ENCODE measurements at regions not wholly inside any gene's neighbourhood (a gene's known extent, or its start where the extent isn't known, plus 50 kb on each side); places are given as distances from the start of the nearest gene placed in this dataset.

DNA sequence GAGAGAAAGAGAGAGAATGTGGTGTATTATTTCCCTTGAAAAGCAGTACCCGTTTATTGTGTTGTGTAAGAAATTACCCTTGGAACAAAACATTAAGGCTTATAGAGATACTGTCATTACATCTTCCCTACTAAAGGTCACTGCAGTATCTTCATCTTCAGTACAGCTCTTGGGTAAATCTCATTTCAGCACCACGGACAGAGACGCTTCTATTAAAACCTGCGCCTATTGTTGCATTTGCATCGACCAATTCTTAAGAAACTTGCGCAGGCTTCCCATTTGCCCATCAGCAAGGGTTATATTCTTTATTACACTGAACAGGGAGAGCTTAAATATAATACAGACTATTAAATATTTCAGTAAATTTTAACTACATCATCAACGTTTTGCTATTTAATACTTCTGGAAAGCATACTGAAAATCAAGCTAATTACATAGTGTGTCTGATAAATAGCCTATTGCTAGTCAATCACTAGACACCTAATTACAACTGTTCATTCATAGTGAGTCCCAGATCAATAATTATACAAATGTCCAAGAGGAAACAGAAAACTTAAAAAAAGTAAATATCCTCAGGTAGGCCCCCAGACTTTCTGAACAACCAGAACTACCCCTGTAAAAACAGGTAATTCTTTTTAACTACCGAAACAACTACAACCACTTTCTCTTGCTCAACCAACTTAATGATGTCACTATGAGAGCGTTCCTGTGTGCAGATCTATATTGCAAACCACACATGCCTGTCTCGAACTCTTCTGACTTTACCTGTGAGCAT lies 350.6 kb downstream of the LIG4 start:
- TF ChIP-seq, protein P1, sequence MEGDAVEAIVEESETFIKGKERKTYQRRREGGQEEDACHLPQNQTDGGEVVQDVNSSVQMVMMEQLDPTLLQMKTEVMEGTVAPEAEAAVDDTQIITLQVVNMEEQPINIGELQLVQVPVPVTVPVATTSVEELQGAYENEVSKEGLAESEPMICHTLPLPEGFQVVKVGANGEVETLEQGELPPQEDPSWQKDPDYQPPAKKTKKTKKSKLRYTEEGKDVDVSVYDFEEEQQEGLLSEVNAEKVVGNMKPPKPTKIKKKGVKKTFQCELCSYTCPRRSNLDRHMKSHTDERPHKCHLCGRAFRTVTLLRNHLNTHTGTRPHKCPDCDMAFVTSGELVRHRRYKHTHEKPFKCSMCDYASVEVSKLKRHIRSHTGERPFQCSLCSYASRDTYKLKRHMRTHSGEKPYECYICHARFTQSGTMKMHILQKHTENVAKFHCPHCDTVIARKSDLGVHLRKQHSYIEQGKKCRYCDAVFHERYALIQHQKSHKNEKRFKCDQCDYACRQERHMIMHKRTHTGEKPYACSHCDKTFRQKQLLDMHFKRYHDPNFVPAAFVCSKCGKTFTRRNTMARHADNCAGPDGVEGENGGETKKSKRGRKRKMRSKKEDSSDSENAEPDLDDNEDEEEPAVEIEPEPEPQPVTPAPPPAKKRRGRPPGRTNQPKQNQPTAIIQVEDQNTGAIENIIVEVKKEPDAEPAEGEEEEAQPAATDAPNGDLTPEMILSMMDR (IDR thresholded peaks at IDR 0.05) = no peak
- TF ChIP-seq POLR2A (IDR thresholded peaks at IDR 0.05) = no peak
